Adrenal gland (tissue), 5 donors: ENCODE measurements at regions not wholly inside any gene's neighbourhood (a gene's known extent, or its start where the extent isn't known, plus 50 kb on each side); places are given as distances from the start of the nearest gene placed in this dataset.

Source experiments
- POLR2A ChIP-seq, 2 donors: fragments of 450-650 bp; IDR thresholded peaks; one replicate each; pipeline ENCODE4 v1.6.1; 2017; ENCODE audit warnings: antibody characterized with exemption in 2 of 2, mild to moderate bottlenecking in 2 of 2, moderate library complexity in 1 of 2
- TF ChIP-seq, protein P1 (sequence below), 6 experiments: fragments of 450-650 bp in 4 of 6; fragments of 200-600 bp in 2 of 6; sonication (generic) in 1 of 6; IDR thresholded peaks; 1 replicate in 5 of 6; 2 replicates in 1 of 6; pipeline versions ENCODE4 v1.5.1 to v1.8.0; 2016 to 2021; ENCODE audit warnings: antibody characterized with exemption in 6 of 6, mild to moderate bottlenecking in 2 of 6, moderate library complexity in 1 of 6
- donor health status: DM: no; HTN: no; CAD: no.

DNA sequence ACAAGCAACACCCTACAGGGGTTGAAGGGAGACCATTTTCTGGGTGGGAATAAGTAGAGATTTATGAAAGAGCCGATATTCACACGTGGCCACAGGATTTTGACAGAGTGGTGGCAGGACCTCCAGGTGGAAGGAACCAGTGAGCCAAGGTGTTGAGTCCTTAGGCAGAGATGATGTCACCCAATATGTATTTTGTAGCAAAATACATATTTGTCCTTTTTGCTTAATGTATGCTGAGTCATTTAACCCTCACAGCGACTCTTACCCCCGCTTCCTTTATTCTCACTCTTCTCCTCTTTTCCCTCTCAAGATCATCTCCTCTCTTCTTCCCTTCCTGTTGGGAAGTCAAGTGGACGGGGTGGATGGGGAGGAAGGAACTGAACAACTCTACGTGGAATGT lies 215.7 kb upstream of the S1PR3 start:
- TF ChIP-seq, protein P1, sequence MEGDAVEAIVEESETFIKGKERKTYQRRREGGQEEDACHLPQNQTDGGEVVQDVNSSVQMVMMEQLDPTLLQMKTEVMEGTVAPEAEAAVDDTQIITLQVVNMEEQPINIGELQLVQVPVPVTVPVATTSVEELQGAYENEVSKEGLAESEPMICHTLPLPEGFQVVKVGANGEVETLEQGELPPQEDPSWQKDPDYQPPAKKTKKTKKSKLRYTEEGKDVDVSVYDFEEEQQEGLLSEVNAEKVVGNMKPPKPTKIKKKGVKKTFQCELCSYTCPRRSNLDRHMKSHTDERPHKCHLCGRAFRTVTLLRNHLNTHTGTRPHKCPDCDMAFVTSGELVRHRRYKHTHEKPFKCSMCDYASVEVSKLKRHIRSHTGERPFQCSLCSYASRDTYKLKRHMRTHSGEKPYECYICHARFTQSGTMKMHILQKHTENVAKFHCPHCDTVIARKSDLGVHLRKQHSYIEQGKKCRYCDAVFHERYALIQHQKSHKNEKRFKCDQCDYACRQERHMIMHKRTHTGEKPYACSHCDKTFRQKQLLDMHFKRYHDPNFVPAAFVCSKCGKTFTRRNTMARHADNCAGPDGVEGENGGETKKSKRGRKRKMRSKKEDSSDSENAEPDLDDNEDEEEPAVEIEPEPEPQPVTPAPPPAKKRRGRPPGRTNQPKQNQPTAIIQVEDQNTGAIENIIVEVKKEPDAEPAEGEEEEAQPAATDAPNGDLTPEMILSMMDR (IDR thresholded peaks at IDR 0.05), result no peak
- TF ChIP-seq POLR2A (IDR thresholded peaks at IDR 0.05), result no peak
